ENCODE measurements at regions not wholly inside any gene's neighbourhood (a gene's known extent, or its start where the extent isn't known, plus 50 kb on each side); places are given as distances from the start of the nearest gene placed in this dataset.
A peak's percentile ranks its signal among the peaks of the same experiment; 100 is the strongest.

DNA sequence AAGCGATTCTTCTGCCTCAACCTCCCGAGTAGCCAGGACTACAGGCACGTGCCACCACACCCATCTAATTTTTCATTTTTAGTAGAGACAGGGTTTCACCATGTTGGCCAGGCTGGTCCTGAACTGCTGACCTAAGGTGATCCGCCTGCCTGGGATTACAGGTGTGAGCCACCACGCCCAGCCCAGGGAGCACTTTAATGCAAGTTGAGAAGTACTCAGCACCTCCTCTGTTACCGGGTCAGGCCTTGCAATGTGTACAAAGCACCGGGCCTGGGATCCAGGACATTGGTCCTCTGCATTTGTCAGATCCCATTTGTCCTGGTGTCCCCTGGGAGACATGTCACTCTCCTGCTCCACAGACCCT, 143.6 kb downstream of the TOMM20 start:
- TF ChIP-seq POLR2A (IDR thresholded peaks at IDR 0.05) (no peak), CTCF (IDR thresholded peaks at IDR 0.05) (no peak)
- H3K4me3 ChIP-seq (ENCODE audit: low read depth, poor library complexity, severe bottlenecking) = no peak overlapping the region
- 89 to 96% methylated on average over 7 of the region's 7 CpGs for WGBS, 2 donors
- peak in 1 of 2 donors; percentile 82 for DNase-seq (ENCODE audit: low spot score in 2 of 2)
- intact Hi-C loops (cut with DNase I; ENCODE audit: low total_unique reads) = loop anchor here (10.0 kb wide), 1 partner anchor 380 kb away; no protein-coding TSS in a partner anchor

DNA sequence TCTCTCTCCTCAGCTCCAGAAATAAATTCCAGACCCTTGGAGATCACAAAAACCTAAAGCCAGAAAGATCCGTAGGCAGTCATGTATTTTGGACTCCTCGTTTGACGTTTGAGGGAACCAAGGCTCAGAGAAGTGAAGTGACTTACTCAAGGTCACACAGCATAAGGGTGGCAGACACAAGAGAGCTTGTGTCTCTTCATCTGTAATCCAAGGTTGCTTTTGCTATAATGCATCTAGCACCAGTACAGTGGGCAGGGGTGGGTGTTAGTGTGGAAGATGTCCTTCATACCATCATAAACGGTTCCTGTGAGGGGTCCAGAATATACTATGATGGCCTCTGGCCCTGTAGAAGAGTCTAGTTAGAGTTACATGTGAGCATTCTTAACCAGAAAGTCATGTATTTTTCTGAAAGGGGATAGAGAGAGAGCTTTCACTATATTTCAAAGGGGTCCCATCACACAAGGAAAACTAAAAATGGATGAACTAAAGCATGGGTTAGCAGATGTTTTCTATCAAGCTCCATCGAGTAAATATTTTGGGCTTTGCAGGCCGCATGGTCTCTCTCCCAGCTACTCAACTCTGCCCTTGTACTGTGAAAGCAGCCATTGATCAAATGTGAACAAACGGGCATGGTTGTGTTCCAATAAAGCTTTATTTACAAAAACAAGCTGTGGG, 144.9 kb downstream of the TOMM20 start:
- no peak overlapping the region for H3K4me3 ChIP-seq (ENCODE audit: low read depth, poor library complexity, severe bottlenecking)
- WGBS, 2 donors = 89 to 91% methylated on average over 7 of the region's 7 CpGs
- TF ChIP-seq CTCF (IDR thresholded peaks at IDR 0.05) = no peak
- no peak for TF ChIP-seq POLR2A (IDR thresholded peaks at IDR 0.05)
- intact Hi-C loops (cut with DNase I; ENCODE audit: low total_unique reads) = loop anchor here (10.0 kb wide), 1 partner anchor 379 kb away; no protein-coding TSS in a partner anchor
- no peak for DNase-seq (ENCODE audit: low spot score in 2 of 2)

DNA sequence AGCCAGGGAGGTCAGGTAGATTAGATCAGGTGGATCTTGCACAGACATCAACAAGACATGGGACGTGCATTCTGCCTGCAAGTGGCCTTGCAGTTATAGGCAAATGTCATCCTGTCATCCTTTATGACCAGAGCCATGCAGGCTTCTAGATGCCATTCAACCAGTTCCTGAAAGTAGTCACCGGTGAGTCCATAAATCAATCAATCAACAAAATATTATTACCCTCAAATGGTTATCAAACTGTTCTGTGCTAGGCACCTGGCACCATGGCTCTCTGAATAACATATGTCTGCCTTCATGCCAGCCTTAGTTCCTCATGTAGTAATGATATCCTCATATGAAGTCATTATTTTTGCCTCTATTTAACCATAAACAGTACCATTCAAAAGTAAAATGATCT, 146.9 kb downstream of the TOMM20 start:
- H3K4me3 ChIP-seq (ENCODE audit: low read depth, poor library complexity, severe bottlenecking) = no peak overlapping the region
- intact Hi-C loops (cut with DNase I; ENCODE audit: low total_unique reads) = loop anchor here (10.0 kb wide), 1 partner anchor 377 kb away; no protein-coding TSS in a partner anchor
- 90 to 92% methylated on average over 2 of the region's 2 CpGs for WGBS, 2 donors
- peak in 1 of 2 donors; percentile 73 for DNase-seq (ENCODE audit: low spot score in 2 of 2)
- no peak for TF ChIP-seq CTCF (IDR thresholded peaks at IDR 0.05)
- no peak for TF ChIP-seq POLR2A (IDR thresholded peaks at IDR 0.05)

GRCh38 chr1:234980645-234981396, 147.8 kb downstream of the TOMM20 start:
- H3K4me3 ChIP-seq (ENCODE audit: low read depth, poor library complexity, severe bottlenecking) = no peak overlapping the region
- intact Hi-C loops (cut with DNase I; ENCODE audit: low total_unique reads) = loop anchor here (10.0 kb wide), 1 partner anchor 376 kb away; no protein-coding TSS in a partner anchor
- TF ChIP-seq POLR2A (IDR thresholded peaks at IDR 0.05) = no peak
- TF ChIP-seq CTCF (IDR thresholded peaks at IDR 0.05) = no peak
- peak; percentile 90 to 96 for DNase-seq (ENCODE audit: low spot score in 2 of 2)
- WGBS, 2 donors = 43 to 45% methylated on average over 18 of the region's 18 CpGs

DNA sequence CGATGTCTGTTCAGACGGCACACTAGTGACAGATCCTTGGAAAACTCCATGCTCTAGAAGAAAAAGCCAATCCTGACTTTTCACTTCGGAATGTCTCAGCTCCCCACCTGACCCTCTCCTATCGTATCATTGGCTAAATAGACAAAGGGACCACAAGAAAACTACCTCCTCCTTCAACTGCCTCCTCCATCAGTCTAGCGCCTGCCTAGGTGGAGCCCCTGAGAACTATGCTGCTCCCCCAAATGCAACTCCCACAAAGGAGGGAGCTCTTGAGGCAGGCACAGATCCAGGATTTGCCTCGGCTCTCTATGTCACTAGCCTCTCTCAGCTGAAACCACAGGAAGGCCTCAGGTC, 148.4 kb downstream of the TOMM20 start:
- DNase-seq (ENCODE audit: low spot score in 2 of 2) = no peak
- no peak overlapping the region for H3K4me3 ChIP-seq (ENCODE audit: low read depth, poor library complexity, severe bottlenecking)
- TF ChIP-seq CTCF (IDR thresholded peaks at IDR 0.05) = no peak
- WGBS, 2 donors = 68 to 69% methylated on average over 6 of the region's 6 CpGs
- intact Hi-C loops (cut with DNase I; ENCODE audit: low total_unique reads) = loop anchor here (10.0 kb wide), 1 partner anchor 375 kb away; no protein-coding TSS in a partner anchor
